ENCODE measurements at regions not wholly inside any gene's neighbourhood (a gene's known extent, or its start where the extent isn't known, plus 50 kb on each side); places are given as distances from the start of the nearest gene placed in this dataset.

- Histone ChIP-seq H2AFZ (no peak overlapping the region), H3K4me3 (no peak overlapping the region), H3K36me3 (ENCODE audit: insufficient read depth) (peaks cover 4% of the 10 kb centered on the region; the same call in 1 of the 2 replicates), H3K27ac (ENCODE audit: low read depth) (no peak overlapping the region), H4K20me1 (replicated peaks; ENCODE audit: insufficient read depth) (no peaks in the 10 kb centered on the region), H3K9me2 (ENCODE audit: insufficient read depth) (peaks cover 3% of the 10 kb centered on the region; the same call in 1 of the 2 replicates), H3F3A (replicated peaks; ENCODE audit: low read depth) (no peaks in the 10 kb centered on the region), H3K4me2 (no peak overlapping the region), H3K4me1 (ENCODE audit: insufficient read depth) (no peaks in the 10 kb centered on the region), H3K79me2 (replicated peaks; ENCODE audit: insufficient read depth) (no peaks in the 10 kb centered on the region), H3K27me3 (ENCODE audit: insufficient read depth) (no peaks in the 10 kb centered on the region)
- Mint-ChIP-seq H3K27ac (no peak overlapping the region), H3K4me3 (no peak overlapping the region), H3K4me1 (no peaks in the 10 kb centered on the region), H3K9me3 (peaks cover 57% of the 10 kb centered on the region), H3K36me3 (ENCODE audit: low read depth) (peaks cover 29% of the 10 kb centered on the region), H3K27me3 (ENCODE audit: insufficient read depth, low read depth, poor library complexity) (no peaks in the 10 kb centered on the region)
- ATAC-seq (no peak), DNase-seq (ENCODE audit: low spot score) (no peak)
- TF ChIP-seq NANOG (IDR thresholded peaks at IDR 0.05; ENCODE audit: borderline replicate concordance) = no peak
- no peak for TF ChIP-seq ZNF462 (CRISPR knock-in tag; IDR thresholded peaks at IDR 0.05)
- TF ChIP-seq STAT1 (IDR thresholded peaks at IDR 0.05; ENCODE audit: unreplicated experiment) = no peak
- no peak for TF ChIP-seq ZNF114 (CRISPR knock-in tag; IDR thresholded peaks at IDR 0.05)
- no peak for TF ChIP-seq EZH2phosphoT487 (IDR thresholded peaks at IDR 0.05; ENCODE audit: unreplicated experiment)
- no peak for TF ChIP-seq ETS1 (IDR thresholded peaks at IDR 0.05)
Measured at GRCh38 chr3:20456511-20456910, 270.5 kb upstream of the SGO1 start.
